Smooth muscle cell (in vitro differentiated cells): ENCODE measurements at regions not wholly inside any gene's neighbourhood (a gene's known extent, or its start where the extent isn't known, plus 50 kb on each side); places are given as distances from the start of the nearest gene placed in this dataset.

Source experiments
- DNase-seq: peaks from one replicate; lab custom pipeline; 2025; ENCODE audit not compliant: unreplicated experiment; lab: John Stamatoyannopoulos, UW
- H2AFZ ChIP-seq: fragments of 200-600 bp; sonication (generic); 2 replicates; pipeline ENCODE4 v1.6.0; 2016; ENCODE audit warnings: antibody characterized with exemption, low read depth, mild to moderate bottlenecking
- H3F3A ChIP-seq: fragments of 200-600 bp; sonication (generic); 2 replicates; pipeline ENCODE4 v1.6.0; 2017; ENCODE audit warnings: antibody characterized with exemption, low read depth
- H3K27ac ChIP-seq: fragments of 200-600 bp; sonication (generic); 2 replicates; pipeline ENCODE4 v1.5.1; 2016; ENCODE audit warnings: low read depth, mild to moderate bottlenecking
- H3K27me3 ChIP-seq: fragments of 200-600 bp; sonication (generic); 2 replicates; pipeline ENCODE4 v1.6.1; 2016; ENCODE audit warnings: low read depth, mild to moderate bottlenecking
- H3K36me3 ChIP-seq: fragments of 200-600 bp; sonication (generic); 2 replicates; pipeline ENCODE4 v1.5.1; 2016; ENCODE audit warnings: low read depth
- H3K4me1 ChIP-seq: fragments of 200-600 bp; sonication (generic); 2 replicates; pipeline ENCODE4 v1.5.1; 2016; ENCODE audit warnings: low read depth
- H3K4me2 ChIP-seq: fragments of 200-600 bp; sonication (generic); 2 replicates; pipeline ENCODE4 v1.6.0; 2016; ENCODE audit warnings: mild to moderate bottlenecking
- H3K4me3 ChIP-seq: fragments of 200-600 bp; sonication (generic); 2 replicates; pipeline ENCODE4 v1.5.1; 2016; ENCODE audit warnings: mild to moderate bottlenecking
- H3K79me2 ChIP-seq: fragments of 200-600 bp; sonication (generic); 2 replicates; pipeline ENCODE4 v1.6.0; 2016; ENCODE audit warnings: low read depth, mild to moderate bottlenecking
- H3K9ac ChIP-seq: fragments of 200-600 bp; sonication (generic); 2 replicates; pipeline ENCODE4 v1.6.0; 2016; ENCODE audit warnings: low read depth
- H3K9me3 ChIP-seq: fragments of 200-600 bp; sonication (generic); replicated peaks from 2 replicates; pipeline ENCODE4 v1.5.1; 2016; ENCODE audit warnings: low read depth
- H4K20me1 ChIP-seq: fragments of 200-600 bp; sonication (generic); 2 replicates; pipeline ENCODE4 v1.6.0; 2016; ENCODE audit warnings: low read depth
- WGBS: methylation state at CpG from one replicate; pipeline ENCODE4 v1.1.7; 2016; ENCODE audit warnings: low lambda C conversion rate; 5-methylcytosine and 5-hydroxymethylcytosine counted together
- TF ChIP-seq, protein P1 (sequence below): fragments of 200-600 bp; sonication (generic); IDR thresholded peaks from 2 replicates; pipeline ENCODE4 v1.5.1; 2017; ENCODE audit warnings: borderline replicate concordance, mild to moderate bottlenecking, antibody characterized with exemption; ENCODE audit not compliant: insufficient read depth, poor library complexity, severe bottlenecking

GRCh38 chr15:93709708-93710107 is 521.7 kb upstream of the MCTP2 start:
- Histone ChIP-seq H3K27me3 (no peaks in the 10 kb centered on the region), H3K36me3 (no peaks in the 10 kb centered on the region), H3K4me1 (no peaks in the 10 kb centered on the region), H3K9ac (no peak overlapping the region), H2AFZ (no peak overlapping the region), H3K9me3 (no peaks in the 10 kb centered on the region), H3K79me2 (no peaks in the 10 kb centered on the region), H3K4me3 (no peak overlapping the region), H3K27ac (no peak overlapping the region), H3F3A (no peaks in the 10 kb centered on the region), H3K4me2 (no peak overlapping the region), H4K20me1 (no peaks in the 10 kb centered on the region)
- TF ChIP-seq, protein P1, sequence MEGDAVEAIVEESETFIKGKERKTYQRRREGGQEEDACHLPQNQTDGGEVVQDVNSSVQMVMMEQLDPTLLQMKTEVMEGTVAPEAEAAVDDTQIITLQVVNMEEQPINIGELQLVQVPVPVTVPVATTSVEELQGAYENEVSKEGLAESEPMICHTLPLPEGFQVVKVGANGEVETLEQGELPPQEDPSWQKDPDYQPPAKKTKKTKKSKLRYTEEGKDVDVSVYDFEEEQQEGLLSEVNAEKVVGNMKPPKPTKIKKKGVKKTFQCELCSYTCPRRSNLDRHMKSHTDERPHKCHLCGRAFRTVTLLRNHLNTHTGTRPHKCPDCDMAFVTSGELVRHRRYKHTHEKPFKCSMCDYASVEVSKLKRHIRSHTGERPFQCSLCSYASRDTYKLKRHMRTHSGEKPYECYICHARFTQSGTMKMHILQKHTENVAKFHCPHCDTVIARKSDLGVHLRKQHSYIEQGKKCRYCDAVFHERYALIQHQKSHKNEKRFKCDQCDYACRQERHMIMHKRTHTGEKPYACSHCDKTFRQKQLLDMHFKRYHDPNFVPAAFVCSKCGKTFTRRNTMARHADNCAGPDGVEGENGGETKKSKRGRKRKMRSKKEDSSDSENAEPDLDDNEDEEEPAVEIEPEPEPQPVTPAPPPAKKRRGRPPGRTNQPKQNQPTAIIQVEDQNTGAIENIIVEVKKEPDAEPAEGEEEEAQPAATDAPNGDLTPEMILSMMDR, result no peak
- 87% methylated on average over 1 of the region's 1 CpG for WGBS
- no peak for DNase-seq

DNA sequence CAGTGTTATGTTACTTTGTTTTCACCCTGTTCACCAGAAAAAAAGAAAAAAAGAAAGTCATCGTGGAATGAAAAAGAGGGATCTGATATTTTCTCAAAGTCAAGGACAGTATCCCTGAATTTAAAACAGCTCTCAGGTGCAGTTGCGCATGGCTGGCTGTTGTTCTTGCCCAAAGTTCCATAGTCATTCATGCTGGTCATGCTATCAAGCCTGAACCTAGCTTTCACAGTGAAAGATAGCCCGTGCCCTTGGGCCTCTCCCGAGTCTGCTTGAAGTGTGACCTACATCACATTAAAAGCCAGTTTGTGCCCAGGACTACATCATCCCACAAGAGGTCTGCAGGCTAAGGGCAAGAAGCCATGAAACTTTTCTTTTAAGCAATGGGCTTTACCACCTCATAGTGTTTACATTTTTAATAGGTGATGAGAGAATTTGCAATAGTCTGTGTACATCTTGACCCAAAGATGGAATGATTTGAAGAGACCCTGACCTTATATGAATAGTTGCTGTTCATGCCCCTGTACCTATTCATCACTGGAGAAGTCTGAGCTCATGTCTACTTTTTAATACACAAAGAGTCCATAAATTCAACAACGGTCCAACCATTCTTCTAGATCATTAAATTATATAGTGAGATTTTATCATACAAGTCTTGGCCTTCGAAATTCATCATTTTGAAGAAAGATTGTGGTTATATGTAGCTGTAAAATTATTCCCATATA is 522.5 kb upstream of the MCTP2 start:
- H3K4me3 ChIP-seq, result no peak overlapping the region
- H3K79me2 ChIP-seq, result no peaks in the 10 kb centered on the region
- TF ChIP-seq, protein P1, result no peak
- no peaks in the 10 kb centered on the region for H3F3A ChIP-seq
- no peaks in the 10 kb centered on the region for H3K36me3 ChIP-seq
- DNase-seq, result no peak
- no peak overlapping the region for H3K27ac ChIP-seq
- no peaks in the 10 kb centered on the region for H3K4me1 ChIP-seq
- no peaks in the 10 kb centered on the region for H3K27me3 ChIP-seq
- H4K20me1 ChIP-seq, result no peaks in the 10 kb centered on the region
- no peaks in the 10 kb centered on the region for H3K9me3 ChIP-seq
- WGBS, result 88% methylated on average over 6 of the region's 6 CpGs
- no peak overlapping the region for H3K4me2 ChIP-seq
- no peak overlapping the region for H3K9ac ChIP-seq
- no peak overlapping the region for H2AFZ ChIP-seq

GRCh38 chr15:93707751-93708150 is 523.6 kb upstream of the MCTP2 start:
- no peak overlapping the region for H3K4me2 ChIP-seq
- no peaks in the 10 kb centered on the region for H3F3A ChIP-seq
- H3K9me3 ChIP-seq, result no peaks in the 10 kb centered on the region
- DNase-seq, result no peak
- H3K4me3 ChIP-seq, result no peak overlapping the region
- H3K9ac ChIP-seq, result no peak overlapping the region
- H3K79me2 ChIP-seq, result no peaks in the 10 kb centered on the region
- H4K20me1 ChIP-seq, result no peaks in the 10 kb centered on the region
- no peak overlapping the region for H2AFZ ChIP-seq
- 92% methylated on average over 5 of the region's 5 CpGs for WGBS
- no peaks in the 10 kb centered on the region for H3K27me3 ChIP-seq
- H3K36me3 ChIP-seq, result no peaks in the 10 kb centered on the region
- no peaks in the 10 kb centered on the region for H3K4me1 ChIP-seq
- TF ChIP-seq, protein P1, result no peak
- H3K27ac ChIP-seq, result no peak overlapping the region
